ENCODE measurements at regions not wholly inside any gene's neighbourhood (a gene's known extent, or its start where the extent isn't known, plus 50 kb on each side); places are given as distances from the start of the nearest gene placed in this dataset.

DNA sequence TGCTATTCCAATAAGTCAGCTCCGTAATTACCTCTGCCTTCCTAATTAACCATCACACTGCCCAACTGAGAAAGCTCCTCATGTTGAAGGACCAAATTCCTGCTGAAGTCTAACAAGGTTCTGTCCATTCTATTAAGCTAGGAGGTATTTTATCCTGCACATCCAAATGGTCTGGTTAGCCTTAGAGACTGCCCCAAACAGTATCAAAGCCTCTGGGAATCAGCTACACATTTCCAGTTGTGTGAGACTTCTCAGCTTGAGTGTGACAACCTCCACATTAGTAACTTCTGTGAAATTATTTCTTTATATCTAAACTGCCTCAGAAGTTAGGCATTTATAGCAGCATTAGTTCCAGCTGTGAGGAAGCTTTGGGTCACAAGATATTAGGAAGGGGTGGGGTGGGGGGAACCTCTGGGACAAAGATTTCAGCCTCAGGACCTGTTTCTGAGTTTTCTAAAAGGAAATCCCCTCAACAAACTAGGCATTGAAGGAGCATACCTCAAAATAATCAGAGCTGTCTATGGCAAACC is 150.5 kb upstream of the DUSP10 start:
- DNase-seq: no peak
- Histone ChIP-seq H3K4me1 (ENCODE audit: control insufficient read depth in 5 of 5, insufficient read depth in 5 of 5, low read length in 5 of 5) (peaks cover 0 to 3% (median 0%) of the 10 kb centered on the region in 5 donors), H3K9me3 (ENCODE audit: control insufficient read depth in 4 of 4, insufficient read depth in 3 of 4, low read length in 3 of 4) (peaks cover 0 to 3% (median 0%) of the 10 kb centered on the region in 4 donors), H3K9ac (ENCODE audit: insufficient read depth in 1 of 2, low read length in 2 of 2) (no peak overlapping the region), H3K4me3 (no peak overlapping the region), H3K27me3 (ENCODE audit: control insufficient read depth in 3 of 3, insufficient read depth in 3 of 3, low read length in 2 of 3) (no peaks in the 10 kb centered on the region), H3K27ac (ENCODE audit: low read depth in 1 of 2, low read length in 1 of 2) (no peak overlapping the region), H3K36me3 (ENCODE audit: control insufficient read depth in 4 of 4, insufficient read depth in 4 of 4, low read length in 4 of 4) (no peaks in the 10 kb centered on the region)
- no peak for ATAC-seq (ENCODE audit: insufficient read depth, low FRiP score)
- TF ChIP-seq, protein P1, sequence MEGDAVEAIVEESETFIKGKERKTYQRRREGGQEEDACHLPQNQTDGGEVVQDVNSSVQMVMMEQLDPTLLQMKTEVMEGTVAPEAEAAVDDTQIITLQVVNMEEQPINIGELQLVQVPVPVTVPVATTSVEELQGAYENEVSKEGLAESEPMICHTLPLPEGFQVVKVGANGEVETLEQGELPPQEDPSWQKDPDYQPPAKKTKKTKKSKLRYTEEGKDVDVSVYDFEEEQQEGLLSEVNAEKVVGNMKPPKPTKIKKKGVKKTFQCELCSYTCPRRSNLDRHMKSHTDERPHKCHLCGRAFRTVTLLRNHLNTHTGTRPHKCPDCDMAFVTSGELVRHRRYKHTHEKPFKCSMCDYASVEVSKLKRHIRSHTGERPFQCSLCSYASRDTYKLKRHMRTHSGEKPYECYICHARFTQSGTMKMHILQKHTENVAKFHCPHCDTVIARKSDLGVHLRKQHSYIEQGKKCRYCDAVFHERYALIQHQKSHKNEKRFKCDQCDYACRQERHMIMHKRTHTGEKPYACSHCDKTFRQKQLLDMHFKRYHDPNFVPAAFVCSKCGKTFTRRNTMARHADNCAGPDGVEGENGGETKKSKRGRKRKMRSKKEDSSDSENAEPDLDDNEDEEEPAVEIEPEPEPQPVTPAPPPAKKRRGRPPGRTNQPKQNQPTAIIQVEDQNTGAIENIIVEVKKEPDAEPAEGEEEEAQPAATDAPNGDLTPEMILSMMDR (IDR thresholded peaks at IDR 0.05; ENCODE audit: control extremely low read depth, extremely low read depth): no peak
- 76 to 88% methylated on average over 1 of the region's 1 CpG for WGBS, 2 donors

DNA sequence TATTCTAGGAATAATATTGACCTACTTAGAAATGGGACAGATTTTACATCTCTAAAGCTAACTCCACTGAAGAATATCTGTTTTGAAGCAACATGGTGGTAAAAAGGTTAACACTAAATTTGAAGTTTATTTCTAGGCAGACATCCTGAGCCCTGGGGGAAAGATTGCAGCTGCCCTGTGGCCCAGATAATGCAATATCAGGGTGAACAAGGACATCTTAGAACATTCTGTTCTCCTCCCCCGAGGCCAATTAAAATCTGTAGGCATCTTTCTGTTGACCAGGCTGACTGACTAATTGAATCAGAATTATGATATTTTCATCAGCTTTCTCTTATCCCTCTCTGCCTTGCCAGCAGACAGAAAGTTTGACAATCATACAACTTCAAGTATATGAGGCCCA is 149.8 kb upstream of the DUSP10 start:
- WGBS, 2 donors: 82 to 100% methylated on average over 1 of the region's 1 CpG
- DNase-seq (no peak), ATAC-seq (ENCODE audit: insufficient read depth, low FRiP score) (no peak)
- Histone ChIP-seq H3K9me3 (ENCODE audit: control insufficient read depth in 4 of 4, insufficient read depth in 3 of 4, low read length in 3 of 4) (peaks cover 0 to 3% (median 0%) of the 10 kb centered on the region in 4 donors), H3K4me1 (ENCODE audit: control insufficient read depth in 5 of 5, insufficient read depth in 5 of 5, low read length in 5 of 5) (peaks cover 0 to 5% (median 0%) of the 10 kb centered on the region in 5 donors), H3K36me3 (ENCODE audit: control insufficient read depth in 4 of 4, insufficient read depth in 4 of 4, low read length in 4 of 4) (no peaks in the 10 kb centered on the region), H3K9ac (ENCODE audit: insufficient read depth in 1 of 2, low read length in 2 of 2) (no peak overlapping the region), H3K27ac (ENCODE audit: low read depth in 1 of 2, low read length in 1 of 2) (no peak overlapping the region), H3K27me3 (ENCODE audit: control insufficient read depth in 3 of 3, insufficient read depth in 3 of 3, low read length in 2 of 3) (no peaks in the 10 kb centered on the region), H3K4me3 (no peak overlapping the region)
- TF ChIP-seq, protein P1 (IDR thresholded peaks at IDR 0.05; ENCODE audit: control extremely low read depth, extremely low read depth): no peak

DNA sequence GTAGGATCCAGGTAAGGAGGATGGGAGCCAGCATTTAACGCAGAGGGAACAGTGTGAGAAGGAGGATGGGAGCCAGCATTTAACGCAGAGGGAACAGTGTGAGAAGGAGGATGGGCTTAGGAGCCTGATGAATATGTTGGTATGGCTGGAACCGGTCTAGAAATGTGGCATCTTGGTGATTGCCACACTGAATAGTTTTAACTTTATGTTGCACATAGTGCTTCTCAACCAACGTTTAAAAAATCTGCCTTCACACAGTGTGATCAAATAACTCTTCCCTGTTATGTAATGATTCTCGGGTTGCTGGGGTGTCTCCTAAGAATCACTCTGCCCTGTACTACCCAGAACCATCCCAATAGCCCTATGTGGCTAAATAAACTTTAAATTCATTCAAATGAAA is 146.9 kb upstream of the DUSP10 start:
- Histone ChIP-seq H3K9ac (ENCODE audit: insufficient read depth in 1 of 2, low read length in 2 of 2) (no peak overlapping the region), H3K27ac (ENCODE audit: low read depth in 1 of 2, low read length in 1 of 2) (no peak overlapping the region), H3K9me3 (ENCODE audit: control insufficient read depth in 4 of 4, insufficient read depth in 3 of 4, low read length in 3 of 4) (no peaks in the 10 kb centered on the region), H3K4me1 (ENCODE audit: control insufficient read depth in 5 of 5, insufficient read depth in 5 of 5, low read length in 5 of 5) (peaks cover 0 to 5% (median 0%) of the 10 kb centered on the region in 5 donors), H3K27me3 (ENCODE audit: control insufficient read depth in 3 of 3, insufficient read depth in 3 of 3, low read length in 2 of 3) (no peaks in the 10 kb centered on the region), H3K4me3 (no peak overlapping the region), H3K36me3 (ENCODE audit: control insufficient read depth in 4 of 4, insufficient read depth in 4 of 4, low read length in 4 of 4) (no peaks in the 10 kb centered on the region)
- whole genome bisulfite sequencing, 2 donors: 85 to 87% methylated on average over 5 of the region's 5 CpGs
- ATAC-seq (ENCODE audit: insufficient read depth, low FRiP score) (no peak), DNase-seq (no peak)
- TF ChIP-seq, protein P1 (IDR thresholded peaks at IDR 0.05; ENCODE audit: control extremely low read depth, extremely low read depth): no peak

DNA sequence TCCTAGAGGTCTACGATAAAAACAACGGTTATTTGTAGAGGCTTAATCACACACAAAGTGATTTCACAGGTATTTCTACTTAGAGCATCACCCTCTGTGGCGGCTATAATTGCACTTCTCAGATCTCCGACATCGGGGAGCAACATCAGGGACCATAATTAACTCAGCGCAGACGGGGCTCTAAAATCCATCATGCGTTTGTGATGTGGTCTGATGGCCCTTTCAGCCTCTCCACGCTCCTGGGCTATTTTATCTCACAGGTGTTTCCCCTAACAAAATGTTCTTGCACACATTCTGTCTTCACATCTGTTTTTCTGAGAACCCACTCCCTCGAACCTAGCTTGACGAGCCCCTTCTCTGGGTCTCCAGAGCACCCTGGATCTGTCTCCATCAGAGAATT is 146.3 kb upstream of the DUSP10 start:
- ATAC-seq (ENCODE audit: insufficient read depth, low FRiP score) (no peak), DNase-seq (no peak)
- TF ChIP-seq, protein P1 (IDR thresholded peaks at IDR 0.05; ENCODE audit: control extremely low read depth, extremely low read depth): no peak
- no peak overlapping the region for H3K9ac ChIP-seq (ENCODE audit: insufficient read depth in 1 of 2, low read length in 2 of 2)
- H3K27me3 ChIP-seq (ENCODE audit: control insufficient read depth in 3 of 3, insufficient read depth in 3 of 3, low read length in 2 of 3): no peaks in the 10 kb centered on the region
- H3K4me1 ChIP-seq (ENCODE audit: control insufficient read depth in 5 of 5, insufficient read depth in 5 of 5, low read length in 5 of 5): peaks cover 0 to 5% (median 0%) of the 10 kb centered on the region in 5 donors
- no peaks in the 10 kb centered on the region for H3K9me3 ChIP-seq (ENCODE audit: control insufficient read depth in 4 of 4, insufficient read depth in 3 of 4, low read length in 3 of 4)
- no peak overlapping the region for H3K27ac ChIP-seq (ENCODE audit: low read depth in 1 of 2, low read length in 1 of 2)
- H3K4me3 ChIP-seq: no peak overlapping the region
- WGBS, 2 donors: 90 to 91% methylated on average over 11 of the region's 11 CpGs
- H3K36me3 ChIP-seq (ENCODE audit: control insufficient read depth in 4 of 4, insufficient read depth in 4 of 4, low read length in 4 of 4): no peaks in the 10 kb centered on the region

Data from lung (tissue), 11 donors.